ENCODE measurements at regions not wholly inside any gene's neighbourhood (a gene's known extent, or its start where the extent isn't known, plus 50 kb on each side); places are given as distances from the start of the nearest gene placed in this dataset.

- TF ChIP-seq CTCF (conservative IDR thresholded peaks at IDR 0.05 in 1 of 2, IDR thresholded peaks at IDR 0.05 in 1 of 2; ENCODE audit: extremely low read depth in 1 of 2, insufficient read depth in 1 of 2, low read depth in 1 of 2, low read length in 2 of 2) (no peak), EZH2 (IDR thresholded peaks at IDR 0.05; ENCODE audit: borderline replicate concordance, low read length) (no peak)
Observed at GRCh38 chr6:3575701-3576100, 118.9 kb upstream of the SLC22A23 start.

Measured in mammary epithelial cell (primary cell).